ENCODE measurements at regions not wholly inside any gene's neighbourhood (a gene's known extent, or its start where the extent isn't known, plus 50 kb on each side); places are given as distances from the start of the nearest gene placed in this dataset.

DNA sequence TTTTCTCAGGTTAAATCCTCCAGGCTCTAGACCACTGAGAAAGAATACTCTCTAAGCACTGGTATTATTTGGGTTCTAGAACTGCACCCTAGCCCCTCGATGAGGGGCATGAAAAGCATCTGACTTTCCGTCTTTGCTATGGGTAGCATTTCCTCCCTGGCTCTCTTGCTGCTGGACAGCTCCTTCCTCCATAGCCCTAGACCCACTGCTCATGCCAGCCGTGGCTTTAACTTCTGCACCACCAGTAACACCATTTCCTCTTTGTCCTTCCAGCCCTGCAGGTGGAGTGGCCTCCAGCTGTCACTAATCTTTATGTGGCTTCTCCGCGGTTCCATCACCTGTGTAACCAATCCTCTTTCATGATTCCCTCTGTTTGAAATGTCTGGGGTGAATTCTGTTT lies 194.9 kb downstream of the SCP2D1 start:
- TF ChIP-seq, protein P1, sequence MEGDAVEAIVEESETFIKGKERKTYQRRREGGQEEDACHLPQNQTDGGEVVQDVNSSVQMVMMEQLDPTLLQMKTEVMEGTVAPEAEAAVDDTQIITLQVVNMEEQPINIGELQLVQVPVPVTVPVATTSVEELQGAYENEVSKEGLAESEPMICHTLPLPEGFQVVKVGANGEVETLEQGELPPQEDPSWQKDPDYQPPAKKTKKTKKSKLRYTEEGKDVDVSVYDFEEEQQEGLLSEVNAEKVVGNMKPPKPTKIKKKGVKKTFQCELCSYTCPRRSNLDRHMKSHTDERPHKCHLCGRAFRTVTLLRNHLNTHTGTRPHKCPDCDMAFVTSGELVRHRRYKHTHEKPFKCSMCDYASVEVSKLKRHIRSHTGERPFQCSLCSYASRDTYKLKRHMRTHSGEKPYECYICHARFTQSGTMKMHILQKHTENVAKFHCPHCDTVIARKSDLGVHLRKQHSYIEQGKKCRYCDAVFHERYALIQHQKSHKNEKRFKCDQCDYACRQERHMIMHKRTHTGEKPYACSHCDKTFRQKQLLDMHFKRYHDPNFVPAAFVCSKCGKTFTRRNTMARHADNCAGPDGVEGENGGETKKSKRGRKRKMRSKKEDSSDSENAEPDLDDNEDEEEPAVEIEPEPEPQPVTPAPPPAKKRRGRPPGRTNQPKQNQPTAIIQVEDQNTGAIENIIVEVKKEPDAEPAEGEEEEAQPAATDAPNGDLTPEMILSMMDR (IDR thresholded peaks at IDR 0.05; ENCODE audit: insufficient read depth, low read length, poor library complexity, severe bottlenecking), result no peak
- Histone ChIP-seq H3K36me3 (ENCODE audit: control insufficient read depth, insufficient read depth, low read length) (no peaks in the 10 kb centered on the region), H3K4me3 (replicated peaks; ENCODE audit: low read depth, low read length) (no peak overlapping the region), H3K27me3 (replicated peaks; ENCODE audit: control insufficient read depth, insufficient read depth, low read length) (no peaks in the 10 kb centered on the region; the same call in none of the 2 replicates)
- no peak for DNase-seq (ENCODE audit: extremely low read depth, insufficient read length)

DNA sequence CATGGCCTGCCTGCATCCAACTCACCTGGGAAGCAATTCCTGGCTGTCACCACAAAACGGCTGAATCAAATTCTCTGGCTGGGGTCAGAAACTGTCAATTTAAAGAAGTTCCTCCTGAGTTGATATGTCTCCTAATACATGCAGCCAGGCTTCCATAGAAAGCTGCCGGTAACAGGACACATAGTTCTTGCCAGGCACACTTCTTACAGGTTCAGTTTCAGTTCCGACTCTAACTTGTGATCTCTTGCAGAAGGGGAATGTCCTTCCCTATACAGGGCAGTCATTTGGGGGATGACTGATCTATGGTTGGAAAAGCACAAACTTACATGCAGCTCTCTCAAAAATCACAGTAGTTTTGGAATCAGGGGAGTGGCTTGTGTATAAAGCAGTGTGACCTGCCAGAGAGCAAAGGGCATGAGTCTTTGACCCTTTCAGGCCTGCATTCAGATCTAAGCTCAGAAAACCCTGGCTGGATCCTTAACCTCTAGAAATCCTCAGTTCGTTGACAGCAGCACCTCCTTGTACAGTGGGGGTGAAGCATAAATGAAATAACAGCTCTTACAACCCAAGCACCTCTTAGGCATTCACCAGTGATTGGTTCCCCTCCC lies 195.6 kb downstream of the SCP2D1 start:
- no peaks in the 10 kb centered on the region for H3K36me3 ChIP-seq (ENCODE audit: control insufficient read depth, insufficient read depth, low read length)
- no peaks in the 10 kb centered on the region; the same call in none of the 2 replicates for H3K27me3 ChIP-seq (replicated peaks; ENCODE audit: control insufficient read depth, insufficient read depth, low read length)
- H3K4me3 ChIP-seq (replicated peaks; ENCODE audit: low read depth, low read length), result no peak overlapping the region
- no peak for DNase-seq (ENCODE audit: extremely low read depth, insufficient read length)
- TF ChIP-seq, protein P1 (IDR thresholded peaks at IDR 0.05; ENCODE audit: insufficient read depth, low read length, poor library complexity, severe bottlenecking), result no peak

- H3K36me3 ChIP-seq (ENCODE audit: control insufficient read depth, insufficient read depth, low read length), result no peaks in the 10 kb centered on the region
- no peak for DNase-seq (ENCODE audit: extremely low read depth, insufficient read length)
- H3K27me3 ChIP-seq (replicated peaks; ENCODE audit: control insufficient read depth, insufficient read depth, low read length), result no peaks in the 10 kb centered on the region
- TF ChIP-seq, protein P1 (IDR thresholded peaks at IDR 0.05; ENCODE audit: insufficient read depth, low read length, poor library complexity, severe bottlenecking), result no peak
- H3K4me3 ChIP-seq (replicated peaks; ENCODE audit: low read depth, low read length), result no peak overlapping the region
These were observed 199.1 kb downstream of the SCP2D1 start for GRCh38 chr20:19012676-19013075.

GRCh38 chr20:19013907-19014306 lies 198.5 kb upstream of the SLC24A3 start:
- TF ChIP-seq, protein P1 (IDR thresholded peaks at IDR 0.05; ENCODE audit: insufficient read depth, low read length, poor library complexity, severe bottlenecking), result no peak
- no peak overlapping the region for H3K4me3 ChIP-seq (replicated peaks; ENCODE audit: low read depth, low read length)
- H3K36me3 ChIP-seq (ENCODE audit: control insufficient read depth, insufficient read depth, low read length), result no peaks in the 10 kb centered on the region
- H3K27me3 ChIP-seq (replicated peaks; ENCODE audit: control insufficient read depth, insufficient read depth, low read length), result no peaks in the 10 kb centered on the region
- DNase-seq (ENCODE audit: extremely low read depth, insufficient read length), result no peak

DNA sequence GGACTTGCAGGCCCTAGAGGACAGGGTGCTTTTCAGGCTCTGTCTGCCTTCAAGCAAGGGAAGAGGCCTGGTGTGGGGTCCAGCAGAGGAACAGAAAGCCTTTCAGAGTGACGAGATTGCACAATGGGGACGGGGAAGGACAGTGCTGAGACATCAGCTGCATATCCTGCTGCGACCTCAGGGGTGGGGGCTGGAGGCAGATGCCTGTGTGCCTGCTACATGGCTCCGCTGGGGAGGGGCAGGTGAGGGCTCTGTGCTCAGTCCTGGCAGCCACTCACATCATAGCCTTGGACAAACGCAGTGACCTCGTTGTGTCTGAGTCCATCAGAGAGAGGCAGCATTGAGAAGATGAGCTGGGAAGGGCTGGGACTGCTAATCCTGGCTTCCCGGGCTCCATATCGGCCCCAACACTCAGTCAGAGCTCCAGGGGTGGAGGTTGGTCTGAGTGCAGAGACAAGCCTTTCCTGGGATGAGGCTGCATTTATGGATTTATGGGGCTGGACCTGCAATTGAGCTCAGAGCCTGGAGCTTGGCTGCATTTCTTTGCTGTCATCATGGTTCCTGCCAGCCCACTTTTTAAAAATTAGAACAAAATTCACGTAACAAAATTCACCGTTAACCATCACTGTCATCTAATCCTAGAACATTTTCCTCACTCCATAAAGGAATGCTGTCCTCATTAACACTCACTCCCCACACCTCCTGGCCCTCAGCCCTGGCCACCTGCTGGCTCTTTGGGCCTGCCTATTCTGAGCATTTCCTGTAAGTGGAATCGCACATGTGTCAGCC lies 196.9 kb upstream of the SLC24A3 start:
- H3K27me3 ChIP-seq (replicated peaks; ENCODE audit: control insufficient read depth, insufficient read depth, low read length), result no peaks in the 10 kb centered on the region
- H3K36me3 ChIP-seq (ENCODE audit: control insufficient read depth, insufficient read depth, low read length), result no peaks in the 10 kb centered on the region
- no peak for DNase-seq (ENCODE audit: extremely low read depth, insufficient read length)
- H3K4me3 ChIP-seq (replicated peaks; ENCODE audit: low read depth, low read length), result no peak overlapping the region
- TF ChIP-seq, protein P1 (IDR thresholded peaks at IDR 0.05; ENCODE audit: insufficient read depth, low read length, poor library complexity, severe bottlenecking), result no peak
